ENCODE measurements at regions not wholly inside any gene's neighbourhood (a gene's known extent, or its start where the extent isn't known, plus 50 kb on each side); places are given as distances from the start of the nearest gene placed in this dataset.

- no peak for TF ChIP-seq NANOG (IDR thresholded peaks at IDR 0.05; ENCODE audit: insufficient read depth, low read depth, low read length, poor library complexity, severe bottlenecking)
- TF ChIP-seq BACH1 (IDR thresholded peaks at IDR 0.05; ENCODE audit: low read length): no peak
- TF ChIP-seq PHF8 (conservative IDR thresholded peaks at IDR 0.05; ENCODE audit: low read depth, low read length): no peak
- no peak for TF ChIP-seq KDM4A (IDR thresholded peaks at IDR 0.05; ENCODE audit: low read depth, low read length, severe bottlenecking)
These were observed 73.7 kb upstream of the SLCO2A1 start (continued) for GRCh38 chr3:134103470-134103869.

Measured in H1 (cell line).